ENCODE measurements at regions not wholly inside any gene's neighbourhood (a gene's known extent, or its start where the extent isn't known, plus 50 kb on each side); places are given as distances from the start of the nearest gene placed in this dataset.

- H3K27me3 Mint-ChIP-seq: no peaks in the 10 kb centered on the region
- H3K36me3 Mint-ChIP-seq (ENCODE audit: low read depth): no peaks in the 10 kb centered on the region
- ChIA-PET CTCF (interaction anchor here (1.6 kb wide), 1 partner anchor 307 kb away, joined by 4 read pairs; no protein-coding TSS in a partner anchor), POLR2A (interaction anchor here (0.6 kb wide), 1 partner anchor 49 kb away, joined by 3 read pairs; no protein-coding TSS in a partner anchor)
- H3K9me3 Mint-ChIP-seq: no peaks in the 10 kb centered on the region
- DNase-seq (no peak), ATAC-seq (ENCODE audit: low read depth) (no peak)
- H3K27ac Mint-ChIP-seq: no peak overlapping the region
- TF ChIP-seq CTCF (IDR thresholded peaks at IDR 0.05): no peak
- peaks cover 12% of the 10 kb centered on the region for H3K4me1 Mint-ChIP-seq
- H3K4me3 Mint-ChIP-seq: no peak overlapping the region
- intact Hi-C loops (cut with micrococcal nuclease): no loop called here
Measured at GRCh38 chr1:234776876-234777855, 167.2 kb upstream of the IRF2BP2 start.

DNA sequence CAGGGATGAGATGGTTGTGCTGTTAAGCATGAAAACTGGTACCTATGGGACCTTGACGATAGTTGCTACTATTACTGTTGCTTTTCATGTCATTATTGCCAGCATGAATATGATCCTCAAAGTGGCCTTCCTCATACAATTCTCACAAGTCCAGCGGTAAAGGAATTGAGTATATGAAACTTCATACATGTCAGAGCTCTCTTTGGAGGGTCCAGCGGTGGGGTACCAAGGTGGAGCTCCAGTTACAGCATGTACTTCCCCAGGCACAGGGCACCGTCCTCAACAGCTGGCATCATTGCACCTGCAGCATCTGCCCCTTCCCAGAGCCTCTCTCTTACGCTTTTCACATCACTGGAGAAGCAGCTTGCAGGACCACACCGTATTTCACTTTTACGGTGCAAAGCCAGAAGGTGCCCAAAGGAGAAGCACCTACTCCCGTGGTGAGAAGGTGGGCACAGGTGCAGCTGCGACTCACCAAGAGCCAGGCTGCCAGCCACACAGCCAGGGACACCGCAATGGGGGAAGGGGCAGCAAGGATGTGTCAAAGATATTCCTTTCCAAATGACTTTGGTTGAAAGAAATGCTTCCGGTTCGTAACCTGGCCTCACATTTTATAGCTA lies 166.4 kb upstream of the IRF2BP2 start:
- DNase-seq (no peak), ATAC-seq (ENCODE audit: low read depth) (no peak)
- Mint-ChIP-seq H3K9me3 (no peaks in the 10 kb centered on the region), H3K4me3 (no peak overlapping the region), H3K4me1 (peaks cover 20% of the 10 kb centered on the region), H3K27ac (no peak overlapping the region), H3K27me3 (no peaks in the 10 kb centered on the region), H3K36me3 (ENCODE audit: low read depth) (no peaks in the 10 kb centered on the region)
- TF ChIP-seq CTCF (IDR thresholded peaks at IDR 0.05): no peak
- intact Hi-C loops (cut with micrococcal nuclease): no loop called here
- ChIA-PET POLR2A (interaction anchor here (0.6 kb wide), 1 partner anchor 77 kb away, joined by 6 read pairs; no protein-coding TSS in a partner anchor), CTCF (interaction anchor here (1.6 kb wide), 1 partner anchor 307 kb away, joined by 4 read pairs; no protein-coding TSS in a partner anchor)

GRCh38 chr1:234775477-234776246 lies 165.7 kb upstream of the IRF2BP2 start:
- TF ChIP-seq CTCF (IDR thresholded peaks at IDR 0.05): no peak
- CTCF ChIA-PET: interaction anchor here (1.3 kb wide), 1 partner anchor 308 kb away, joined by 4 read pairs; no protein-coding TSS in a partner anchor
- Mint-ChIP-seq H3K27ac (no peak overlapping the region), H3K4me1 (peaks cover 27% of the 10 kb centered on the region), H3K9me3 (no peaks in the 10 kb centered on the region), H3K27me3 (no peaks in the 10 kb centered on the region), H3K36me3 (ENCODE audit: low read depth) (no peaks in the 10 kb centered on the region), H3K4me3 (no peak overlapping the region)
- no peak for DNase-seq
- POLR2A ChIA-PET: interaction anchor here (0.6 to 1.1 kb wide), 2 partner anchors 52 to 76 kb away, joined by 6 read pairs; no protein-coding TSS in a partner anchor
- ATAC-seq (ENCODE audit: low read depth): no peak
- intact Hi-C loops (cut with micrococcal nuclease): no loop called here

GRCh38 chr1:234774971-234775370 lies 165.0 kb upstream of the IRF2BP2 start:
- H3K9me3 Mint-ChIP-seq: no peaks in the 10 kb centered on the region
- H3K27ac Mint-ChIP-seq: peak overlapping the region; percentile 31
- no peak overlapping the region for H3K4me3 Mint-ChIP-seq
- ChIA-PET POLR2A (interaction anchor here (0.6 to 1.3 kb wide), 4 partner anchors 40 to 237 kb away, joined by 3 to 9 read pairs (median 4); no protein-coding TSS in a partner anchor), CTCF (interaction anchor here (1.3 kb wide), 1 partner anchor 309 kb away, joined by 4 read pairs; no protein-coding TSS in a partner anchor)
- H3K27me3 Mint-ChIP-seq: no peaks in the 10 kb centered on the region
- H3K36me3 Mint-ChIP-seq (ENCODE audit: low read depth): no peaks in the 10 kb centered on the region
- intact Hi-C loops (cut with micrococcal nuclease): loop anchor here (5.0 kb wide), 1 partner anchor 152 kb away; no protein-coding TSS in a partner anchor
- TF ChIP-seq CTCF (IDR thresholded peaks at IDR 0.05): no peak
- no peak for ATAC-seq (ENCODE audit: low read depth)
- DNase-seq: no peak
- H3K4me1 Mint-ChIP-seq: peaks cover 33% of the 10 kb centered on the region
